ENCODE measurements at regions not wholly inside any gene's neighbourhood (a gene's known extent, or its start where the extent isn't known, plus 50 kb on each side); places are given as distances from the start of the nearest gene placed in this dataset.

GRCh38 chr2:71934320-71934593, 213.4 kb downstream of the CYP26B1 start:
- TF ChIP-seq, protein P1, sequence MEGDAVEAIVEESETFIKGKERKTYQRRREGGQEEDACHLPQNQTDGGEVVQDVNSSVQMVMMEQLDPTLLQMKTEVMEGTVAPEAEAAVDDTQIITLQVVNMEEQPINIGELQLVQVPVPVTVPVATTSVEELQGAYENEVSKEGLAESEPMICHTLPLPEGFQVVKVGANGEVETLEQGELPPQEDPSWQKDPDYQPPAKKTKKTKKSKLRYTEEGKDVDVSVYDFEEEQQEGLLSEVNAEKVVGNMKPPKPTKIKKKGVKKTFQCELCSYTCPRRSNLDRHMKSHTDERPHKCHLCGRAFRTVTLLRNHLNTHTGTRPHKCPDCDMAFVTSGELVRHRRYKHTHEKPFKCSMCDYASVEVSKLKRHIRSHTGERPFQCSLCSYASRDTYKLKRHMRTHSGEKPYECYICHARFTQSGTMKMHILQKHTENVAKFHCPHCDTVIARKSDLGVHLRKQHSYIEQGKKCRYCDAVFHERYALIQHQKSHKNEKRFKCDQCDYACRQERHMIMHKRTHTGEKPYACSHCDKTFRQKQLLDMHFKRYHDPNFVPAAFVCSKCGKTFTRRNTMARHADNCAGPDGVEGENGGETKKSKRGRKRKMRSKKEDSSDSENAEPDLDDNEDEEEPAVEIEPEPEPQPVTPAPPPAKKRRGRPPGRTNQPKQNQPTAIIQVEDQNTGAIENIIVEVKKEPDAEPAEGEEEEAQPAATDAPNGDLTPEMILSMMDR (IDR thresholded peaks at IDR 0.05): no peak
- TF ChIP-seq POLR2A (IDR thresholded peaks at IDR 0.05) (no peak), EP300 (IDR thresholded peaks at IDR 0.05) (no peak)

Data from tibial nerve (tissue), 4 donors.